ENCODE measurements at regions not wholly inside any gene's neighbourhood (a gene's known extent, or its start where the extent isn't known, plus 50 kb on each side); places are given as distances from the start of the nearest gene placed in this dataset.

GRCh38 chr6:153673750-153674149, 365.3 kb upstream of the OPRM1 start:
- TF ChIP-seq CTCF (IDR thresholded peaks at IDR 0.05; ENCODE audit: poor library complexity, severe bottlenecking) (no peak), EZH2 (IDR thresholded peaks at IDR 0.05; ENCODE audit: borderline replicate concordance, insufficient read depth, low read length, poor library complexity, severe bottlenecking) (no peak), SMC3 (conservative IDR thresholded peaks at IDR 0.05; ENCODE audit: poor library complexity) (no peak), EP300 (conservative IDR thresholded peaks at IDR 0.05; ENCODE audit: poor library complexity, severe bottlenecking) (no peak), POLR2AphosphoS5 (IDR thresholded peaks at IDR 0.05) (no peak), RAD21 (conservative IDR thresholded peaks at IDR 0.05) (no peak)

Measured in neural cell (in vitro differentiated cells).